HL-60 (cell line): ENCODE measurements at regions not wholly inside any gene's neighbourhood (a gene's known extent, or its start where the extent isn't known, plus 50 kb on each side); places are given as distances from the start of the nearest gene placed in this dataset.

ENCODE experiments used
- DNase-seq, 2 experiments: peaks; one replicate each; pipeline ENCODE4 v3.0.0-alpha.2; 2010 to 2020; ENCODE audit warnings: low read depth in 1 of 2, low spot score in 1 of 2
- H3K27ac ChIP-seq: fragments of 250-450 bp; sonication (Bioruptor Pico); replicated peaks from 2 replicates; pipeline ENCODE4 v1.5.1; 2020; ENCODE audit warnings: mild to moderate bottlenecking, moderate library complexity
- H3K27me3 ChIP-seq: fragments of 250-450 bp; sonication (Bioruptor Pico); 2 replicates; pipeline ENCODE4 v1.5.1; 2021; ENCODE audit warnings: mild to moderate bottlenecking, moderate library complexity; ENCODE audit not compliant: insufficient read depth, poor library complexity, severe bottlenecking
- H3K4me3 ChIP-seq: replicated peaks from 2 replicates; pipeline ENCODE4 v1.5.1; 2011; ENCODE audit warnings: mild to moderate bottlenecking, control low read depth, low read length; ENCODE audit not compliant: insufficient read depth
- CTCF ChIP-seq: IDR thresholded peaks from one replicate; pipeline ENCODE4 v1.5.1; 2011; ENCODE audit warnings: low read length, control low read depth, inconsistent platforms; ENCODE audit not compliant: insufficient read depth
- GABPA ChIP-seq: IDR thresholded peaks from 2 replicates; pipeline ENCODE4 v1.6.1; 2012; ENCODE audit warnings: low read depth
- POLR2AphosphoS5 ChIP-seq: IDR thresholded peaks from 2 replicates; pipeline ENCODE4 v1.6.1; 2012; ENCODE audit warnings: low read depth
- SPI1 ChIP-seq: IDR thresholded peaks from 2 replicates; pipeline ENCODE4 v1.6.1; 2012; ENCODE audit warnings: low read depth, mild to moderate bottlenecking, borderline replicate concordance
- TF ChIP-seq, protein P1 (sequence below): IDR thresholded peaks from 2 replicates; pipeline ENCODE4 v1.6.1; 2012; ENCODE audit warnings: low read depth; ENCODE audit not compliant: insufficient replicate concordance

DNA sequence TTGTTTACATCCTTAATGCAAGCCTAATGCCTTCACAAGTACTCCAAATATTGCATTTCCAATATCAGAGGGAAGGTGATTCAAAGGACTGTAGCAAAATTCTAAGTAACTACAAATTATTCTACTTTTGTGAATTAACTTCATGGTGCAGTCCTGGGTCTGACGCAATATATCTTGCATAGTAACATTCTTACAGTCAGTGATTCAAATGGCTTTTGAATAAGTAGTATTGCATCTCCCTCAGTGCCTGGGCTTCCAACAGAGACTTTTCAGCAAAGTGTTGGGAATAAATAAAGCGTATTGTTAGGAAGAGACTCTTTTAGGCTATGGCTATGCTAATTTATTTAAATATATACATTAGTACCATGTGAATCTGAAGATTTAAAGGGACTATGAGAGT lies 564.7 kb upstream of the COBL start:
- no peak for DNase-seq
- Histone ChIP-seq H3K27me3 (no peaks in the 10 kb centered on the region), H3K27ac (no peak overlapping the region), H3K4me3 (no peak overlapping the region)
- no peak for TF ChIP-seq GABPA
- TF ChIP-seq, protein P1, sequence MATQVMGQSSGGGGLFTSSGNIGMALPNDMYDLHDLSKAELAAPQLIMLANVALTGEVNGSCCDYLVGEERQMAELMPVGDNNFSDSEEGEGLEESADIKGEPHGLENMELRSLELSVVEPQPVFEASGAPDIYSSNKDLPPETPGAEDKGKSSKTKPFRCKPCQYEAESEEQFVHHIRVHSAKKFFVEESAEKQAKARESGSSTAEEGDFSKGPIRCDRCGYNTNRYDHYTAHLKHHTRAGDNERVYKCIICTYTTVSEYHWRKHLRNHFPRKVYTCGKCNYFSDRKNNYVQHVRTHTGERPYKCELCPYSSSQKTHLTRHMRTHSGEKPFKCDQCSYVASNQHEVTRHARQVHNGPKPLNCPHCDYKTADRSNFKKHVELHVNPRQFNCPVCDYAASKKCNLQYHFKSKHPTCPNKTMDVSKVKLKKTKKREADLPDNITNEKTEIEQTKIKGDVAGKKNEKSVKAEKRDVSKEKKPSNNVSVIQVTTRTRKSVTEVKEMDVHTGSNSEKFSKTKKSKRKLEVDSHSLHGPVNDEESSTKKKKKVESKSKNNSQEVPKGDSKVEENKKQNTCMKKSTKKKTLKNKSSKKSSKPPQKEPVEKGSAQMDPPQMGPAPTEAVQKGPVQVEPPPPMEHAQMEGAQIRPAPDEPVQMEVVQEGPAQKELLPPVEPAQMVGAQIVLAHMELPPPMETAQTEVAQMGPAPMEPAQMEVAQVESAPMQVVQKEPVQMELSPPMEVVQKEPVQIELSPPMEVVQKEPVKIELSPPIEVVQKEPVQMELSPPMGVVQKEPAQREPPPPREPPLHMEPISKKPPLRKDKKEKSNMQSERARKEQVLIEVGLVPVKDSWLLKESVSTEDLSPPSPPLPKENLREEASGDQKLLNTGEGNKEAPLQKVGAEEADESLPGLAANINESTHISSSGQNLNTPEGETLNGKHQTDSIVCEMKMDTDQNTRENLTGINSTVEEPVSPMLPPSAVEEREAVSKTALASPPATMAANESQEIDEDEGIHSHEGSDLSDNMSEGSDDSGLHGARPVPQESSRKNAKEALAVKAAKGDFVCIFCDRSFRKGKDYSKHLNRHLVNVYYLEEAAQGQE = no peak
- TF ChIP-seq CTCF = no peak

DNA sequence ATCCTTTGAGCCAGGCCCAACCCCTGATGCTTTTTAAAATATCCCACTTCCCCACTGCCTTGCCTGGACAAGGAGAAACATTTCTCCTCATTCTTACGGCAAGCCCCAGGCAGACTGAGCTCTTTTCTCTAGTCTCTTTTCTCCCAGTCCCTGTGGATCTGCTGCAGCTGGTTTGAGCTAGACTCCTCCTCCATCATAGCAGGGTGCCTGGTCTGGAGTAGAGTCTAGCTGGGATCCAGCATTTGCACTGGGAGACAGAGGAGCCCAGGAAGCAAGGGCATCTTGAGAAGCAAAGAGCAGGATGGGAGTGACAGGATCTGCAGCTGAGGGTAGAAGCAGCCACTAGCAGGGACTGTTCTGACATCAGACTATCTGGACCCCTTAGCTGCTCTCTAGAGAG lies 562.3 kb upstream of the COBL start:
- TF ChIP-seq GABPA (no peak), POLR2AphosphoS5 (no peak), SPI1 (no peak)
- no peaks in the 10 kb centered on the region for H3K27me3 ChIP-seq
- no peak for DNase-seq
- H3K27ac ChIP-seq = no peak overlapping the region
- no peak overlapping the region for H3K4me3 ChIP-seq

- TF ChIP-seq CTCF (no peak), SPI1 (no peak), POLR2AphosphoS5 (no peak), GABPA (no peak)
- TF ChIP-seq, protein P1 = no peak
- H3K27ac ChIP-seq = no peak overlapping the region
- no peak overlapping the region for H3K4me3 ChIP-seq
- DNase-seq = no peak
- no peaks in the 10 kb centered on the region for H3K27me3 ChIP-seq
These were observed 552.8 kb upstream of the COBL start for GRCh38 chr7:51869452-51869851.

- TF ChIP-seq GABPA (no peak), CTCF (no peak), SPI1 (no peak)
- Histone ChIP-seq H3K27ac (no peak overlapping the region), H3K27me3 (no peaks in the 10 kb centered on the region), H3K4me3 (no peak overlapping the region)
- no peak for DNase-seq
These were observed 550.5 kb upstream of the COBL start for GRCh38 chr7:51867117-51867516.
